GM13977 (cell line): ENCODE measurements at regions not wholly inside any gene's neighbourhood (a gene's known extent, or its start where the extent isn't known, plus 50 kb on each side); places are given as distances from the start of the nearest gene placed in this dataset.
"Not testable (repeated sequence)": the region's sequence is repeated elsewhere in the genome, so short reads cannot be mapped to it uniquely, and the experiment has no call there.

ENCODE experiments used
- DNase-seq: peaks from one replicate; pipeline ENCODE4 v3.0.0; 2012; ENCODE audit warnings: low spot score
- CTCF ChIP-seq: IDR thresholded peaks from 2 replicates; pipeline ENCODE4 v1.5.1; 2012; ENCODE audit warnings: mild to moderate bottlenecking, control low read depth; ENCODE audit not compliant: insufficient read depth; ENCODE audit errors: extremely low read depth, missing control alignments
- in situ Hi-C: fragments of 300-500 bp; cut with MboI; formaldehyde crosslinking; loops from one replicate; pipeline ENCODE4 v1.12.0; 2022; ENCODE audit warnings: low sequenced_read_pairs, low pct_unique_long_range_greater_than_20kb, mixed read lengths, inconsistent platforms; ENCODE audit not compliant: unreplicated experiment

GRCh38 chr9:119698535-119698934 lies 329.3 kb upstream of the BRINP1 start:
- DNase-seq: no peak
- in situ Hi-C loops: no loop called here
- no peak for TF ChIP-seq CTCF

- no peak for DNase-seq
- in situ Hi-C loops: no loop called here
- no peak for TF ChIP-seq CTCF
These were observed 328.8 kb upstream of the BRINP1 start for GRCh38 chr9:119697996-119698395.

GRCh38 chr9:119689879-119690278 lies 320.6 kb upstream of the BRINP1 start:
- TF ChIP-seq CTCF: no peak
- DNase-seq: no peak
- in situ Hi-C loops: no loop called here

- no peak for TF ChIP-seq CTCF
- DNase-seq: no peak
- in situ Hi-C loops: no loop called here
These were observed 319.3 kb upstream of the BRINP1 start for GRCh38 chr9:119688547-119688946.

- no peak for TF ChIP-seq CTCF
- no peak for DNase-seq
- in situ Hi-C loops: no loop called here
These were observed 308.7 kb upstream of the BRINP1 start for GRCh38 chr9:119677811-119678505.

GRCh38 chr9:119675951-119676350 lies 306.7 kb upstream of the BRINP1 start:
- TF ChIP-seq CTCF: no peak
- in situ Hi-C loops: no loop called here
- DNase-seq: no peak

GRCh38 chr9:119672763-119673162 lies 303.5 kb upstream of the BRINP1 start:
- in situ Hi-C loops, DNase-seq: not testable (repeated sequence)
